ENCODE measurements at regions not wholly inside any gene's neighbourhood (a gene's known extent, or its start where the extent isn't known, plus 50 kb on each side); places are given as distances from the start of the nearest gene placed in this dataset.

DNA sequence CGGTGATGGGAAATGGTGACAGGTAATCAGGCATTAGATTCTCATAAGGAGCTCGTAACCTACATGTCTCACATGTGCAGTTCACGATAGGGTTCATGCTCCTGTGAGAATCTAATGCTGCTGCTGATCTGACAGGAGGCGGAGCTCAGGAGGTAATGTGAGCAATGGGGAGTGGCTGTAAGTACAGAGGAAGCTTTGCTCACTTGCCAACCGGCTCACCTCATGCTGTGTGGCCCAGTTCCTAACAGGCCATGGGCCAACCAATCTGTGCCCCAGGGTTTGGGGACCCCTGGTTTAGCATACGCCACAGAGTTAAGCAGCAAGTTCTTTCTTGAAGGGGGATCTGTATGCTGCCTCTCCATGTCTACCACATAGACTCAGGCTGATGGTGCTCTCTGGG is 133.1 kb downstream of the IQUB start:
- H3K79me2 ChIP-seq (ENCODE audit: control insufficient read depth, insufficient read depth, low read length): no peaks in the 10 kb centered on the region
- H3K27me3 ChIP-seq (ENCODE audit: control insufficient read depth, insufficient read depth, low read length): no peaks in the 10 kb centered on the region
- no peaks in the 10 kb centered on the region for H3K4me1 ChIP-seq (ENCODE audit: control insufficient read depth, extremely low read depth, insufficient read depth, low read length)
- DNase-seq (ENCODE audit: low read depth in 2 of 2): no peak
- H2AFZ ChIP-seq (ENCODE audit: low read length): no peak overlapping the region
- H3K9ac ChIP-seq (ENCODE audit: insufficient read depth, low read length): no peak overlapping the region
- no peaks in the 10 kb centered on the region for H3K36me3 ChIP-seq (ENCODE audit: control insufficient read depth, insufficient read depth, low read length)
- H3K4me2 ChIP-seq (ENCODE audit: extremely low read depth, insufficient read depth, low read length): no peak overlapping the region
- H3K27ac ChIP-seq (ENCODE audit: insufficient read depth, low read length): no peak overlapping the region
- H3K4me3 ChIP-seq (replicated peaks in 1 of 4; ENCODE audit: control extremely low read depth in 1 of 4, insufficient read depth in 1 of 4, low read depth in 3 of 4, low read length in 4 of 4): no peak overlapping the region
- no peaks in the 10 kb centered on the region for H4K20me1 ChIP-seq (ENCODE audit: control insufficient read depth, extremely low read depth, insufficient read depth, low read length)
- TF ChIP-seq EZH2 (IDR thresholded peaks at IDR 0.05; ENCODE audit: low read length, missing control alignments): no peak
- no peak for TF ChIP-seq CTCF (conservative IDR thresholded peaks at IDR 0.05 in 1 of 2, IDR thresholded peaks at IDR 0.05 in 1 of 2; ENCODE audit: low read depth in 1 of 2, low read length in 2 of 2)
- no peaks in the 10 kb centered on the region for H3K9me3 ChIP-seq (ENCODE audit: control insufficient read depth, insufficient read depth, low read depth, low read length)

DNA sequence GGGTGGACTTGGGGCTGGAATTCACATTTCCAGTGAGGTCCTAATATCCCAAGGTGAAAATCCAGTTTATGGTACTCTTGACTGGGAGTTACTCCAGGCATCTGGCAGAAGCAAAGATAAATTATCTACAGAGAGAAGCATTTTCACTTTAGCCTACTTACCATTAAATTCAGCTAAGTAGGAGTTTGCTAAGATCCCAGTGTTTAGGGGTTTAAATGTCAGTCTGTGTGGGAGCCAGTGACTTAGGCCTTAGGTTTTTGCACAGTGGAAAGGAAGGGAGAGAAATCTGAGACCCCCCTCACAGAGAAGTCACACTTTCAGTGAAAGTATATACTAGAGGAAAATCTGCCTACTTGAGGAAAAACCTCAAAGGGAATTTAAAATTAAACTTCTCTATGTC is 134.2 kb downstream of the IQUB start:
- no peaks in the 10 kb centered on the region for H3K36me3 ChIP-seq (ENCODE audit: control insufficient read depth, insufficient read depth, low read length)

DNA sequence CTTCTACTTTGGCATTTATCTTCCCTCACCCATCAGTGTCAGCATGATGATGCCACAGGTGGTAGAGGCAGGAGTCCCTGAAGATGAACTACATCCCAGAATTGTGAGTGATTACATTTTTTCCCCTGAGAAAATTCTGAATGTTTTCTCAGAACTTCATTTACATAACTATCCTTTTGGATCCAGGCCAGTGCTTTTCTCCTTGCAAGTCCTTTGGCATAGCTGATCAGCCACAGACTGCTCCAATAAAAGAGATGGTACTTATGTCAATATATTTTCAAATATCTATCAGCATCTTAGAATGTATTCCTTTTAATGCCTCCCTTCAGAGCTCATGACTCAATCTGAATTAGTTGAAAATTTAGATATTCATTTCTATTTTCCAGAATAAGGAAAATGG is 135.5 kb downstream of the IQUB start:
- H3K4me3 ChIP-seq (replicated peaks in 1 of 4; ENCODE audit: control extremely low read depth in 1 of 4, insufficient read depth in 1 of 4, low read depth in 3 of 4, low read length in 4 of 4): no peak overlapping the region
- TF ChIP-seq EZH2 (IDR thresholded peaks at IDR 0.05; ENCODE audit: low read length, missing control alignments) (no peak), CTCF (conservative IDR thresholded peaks at IDR 0.05 in 1 of 2, IDR thresholded peaks at IDR 0.05 in 1 of 2; ENCODE audit: low read depth in 1 of 2, low read length in 2 of 2) (no peak)
- no peak overlapping the region for H3K4me2 ChIP-seq (ENCODE audit: extremely low read depth, insufficient read depth, low read length)
- no peak overlapping the region for H2AFZ ChIP-seq (ENCODE audit: low read length)
- no peaks in the 10 kb centered on the region for H3K9me3 ChIP-seq (ENCODE audit: control insufficient read depth, insufficient read depth, low read depth, low read length)
- no peaks in the 10 kb centered on the region for H4K20me1 ChIP-seq (ENCODE audit: control insufficient read depth, extremely low read depth, insufficient read depth, low read length)
- no peaks in the 10 kb centered on the region for H3K4me1 ChIP-seq (ENCODE audit: control insufficient read depth, extremely low read depth, insufficient read depth, low read length)
- no peak overlapping the region for H3K27ac ChIP-seq (ENCODE audit: insufficient read depth, low read length)
- no peaks in the 10 kb centered on the region for H3K27me3 ChIP-seq (ENCODE audit: control insufficient read depth, insufficient read depth, low read length)
- H3K79me2 ChIP-seq (ENCODE audit: control insufficient read depth, insufficient read depth, low read length): no peaks in the 10 kb centered on the region
- no peak for DNase-seq (ENCODE audit: low read depth in 2 of 2)
- no peak overlapping the region for H3K9ac ChIP-seq (ENCODE audit: insufficient read depth, low read length)
- no peaks in the 10 kb centered on the region for H3K36me3 ChIP-seq (ENCODE audit: control insufficient read depth, insufficient read depth, low read length)

More for the DNA sequence above, 134.2 kb downstream of the IQUB start:
- no peaks in the 10 kb centered on the region for H4K20me1 ChIP-seq (ENCODE audit: control insufficient read depth, extremely low read depth, insufficient read depth, low read length)
- H3K79me2 ChIP-seq (ENCODE audit: control insufficient read depth, insufficient read depth, low read length): no peaks in the 10 kb centered on the region
- no peak overlapping the region for H3K4me2 ChIP-seq (ENCODE audit: extremely low read depth, insufficient read depth, low read length)
- no peak overlapping the region for H3K27ac ChIP-seq (ENCODE audit: insufficient read depth, low read length)
- no peak overlapping the region for H3K4me3 ChIP-seq (replicated peaks in 1 of 4; ENCODE audit: control extremely low read depth in 1 of 4, insufficient read depth in 1 of 4, low read depth in 3 of 4, low read length in 4 of 4)
- no peaks in the 10 kb centered on the region for H3K27me3 ChIP-seq (ENCODE audit: control insufficient read depth, insufficient read depth, low read length)
- TF ChIP-seq EZH2 (IDR thresholded peaks at IDR 0.05; ENCODE audit: low read length, missing control alignments): no peak
- TF ChIP-seq CTCF (conservative IDR thresholded peaks at IDR 0.05 in 1 of 2, IDR thresholded peaks at IDR 0.05 in 1 of 2; ENCODE audit: low read depth in 1 of 2, low read length in 2 of 2): no peak
- DNase-seq (ENCODE audit: low read depth in 2 of 2): no peak
- no peak overlapping the region for H3K9ac ChIP-seq (ENCODE audit: insufficient read depth, low read length)
- no peaks in the 10 kb centered on the region for H3K4me1 ChIP-seq (ENCODE audit: control insufficient read depth, extremely low read depth, insufficient read depth, low read length)
- no peaks in the 10 kb centered on the region for H3K9me3 ChIP-seq (ENCODE audit: control insufficient read depth, insufficient read depth, low read depth, low read length)
- H2AFZ ChIP-seq (ENCODE audit: low read length): no peak overlapping the region

Measured in fibroblast of lung (primary cell).